ENCODE measurements at regions not wholly inside any gene's neighbourhood (a gene's known extent, or its start where the extent isn't known, plus 50 kb on each side); places are given as distances from the start of the nearest gene placed in this dataset.
"Not testable (repeated sequence)": the region's sequence is repeated elsewhere in the genome, so short reads cannot be mapped to it uniquely, and the experiment has no call there.

- Mint-ChIP-seq H3K27me3 (no peaks in the 10 kb centered on the region), H3K9me3 (peaks cover 3% of the 10 kb centered on the region), H3K4me1 (no peaks in the 10 kb centered on the region), H3K4me3 (no peak overlapping the region), H3K27ac (no peak overlapping the region), H3K36me3 (ENCODE audit: low read depth) (no peaks in the 10 kb centered on the region)
- intact Hi-C loops (cut with micrococcal nuclease), result no loop called here
- DNase-seq, result no peak
These were observed 305.5 kb downstream of the FAT4 start for GRCh38 chr4:125620066-125620860.

- no peak for DNase-seq
- H3K27me3 Mint-ChIP-seq, result no peaks in the 10 kb centered on the region
- peaks cover under 1% of the 10 kb centered on the region for H3K9me3 Mint-ChIP-seq
- no peaks in the 10 kb centered on the region for H3K36me3 Mint-ChIP-seq (ENCODE audit: low read depth)
- no peak overlapping the region for H3K27ac Mint-ChIP-seq
- intact Hi-C loops (cut with micrococcal nuclease), result no loop called here
- no peaks in the 10 kb centered on the region for H3K4me1 Mint-ChIP-seq
- H3K4me3 Mint-ChIP-seq, result no peak overlapping the region
These were observed 310.2 kb downstream of the FAT4 start for GRCh38 chr4:125624951-125625350.

GRCh38 chr4:125626946-125627345 lies 312.2 kb downstream of the FAT4 start:
- Mint-ChIP-seq H3K36me3 (ENCODE audit: low read depth) (no peaks in the 10 kb centered on the region), H3K4me3 (no peak overlapping the region), H3K27ac (no peak overlapping the region), H3K4me1 (no peaks in the 10 kb centered on the region), H3K27me3 (no peaks in the 10 kb centered on the region), H3K9me3 (no peaks in the 10 kb centered on the region)
- intact Hi-C loops (cut with micrococcal nuclease), result no loop called here
- DNase-seq, result no peak

GRCh38 chr4:125639182-125639621 lies 324.4 kb downstream of the FAT4 start:
- H3K27ac Mint-ChIP-seq, result no peak overlapping the region
- H3K9me3 Mint-ChIP-seq, result no peaks in the 10 kb centered on the region
- DNase-seq, result no peak
- intact Hi-C loops (cut with micrococcal nuclease), result no loop called here
- H3K27me3 Mint-ChIP-seq, result no peaks in the 10 kb centered on the region
- H3K4me3 Mint-ChIP-seq, result no peak overlapping the region
- no peaks in the 10 kb centered on the region for H3K36me3 Mint-ChIP-seq (ENCODE audit: low read depth)
- no peaks in the 10 kb centered on the region for H3K4me1 Mint-ChIP-seq

- Mint-ChIP-seq H3K9me3 (no peaks in the 10 kb centered on the region), H3K4me3 (no peak overlapping the region), H3K27ac (no peak overlapping the region), H3K4me1 (no peaks in the 10 kb centered on the region), H3K27me3 (no peaks in the 10 kb centered on the region), H3K36me3 (ENCODE audit: low read depth) (no peaks in the 10 kb centered on the region)
- no peak for DNase-seq
- intact Hi-C loops (cut with micrococcal nuclease), result no loop called here
These were observed 326.9 kb downstream of the FAT4 start for GRCh38 chr4:125641611-125642010.

GRCh38 chr4:125642645-125643044 lies 327.9 kb downstream of the FAT4 start:
- intact Hi-C loops (cut with micrococcal nuclease), result no loop called here
- Mint-ChIP-seq H3K4me1 (no peaks in the 10 kb centered on the region), H3K4me3 (no peak overlapping the region), H3K27ac (no peak overlapping the region), H3K9me3 (no peaks in the 10 kb centered on the region), H3K27me3 (no peaks in the 10 kb centered on the region), H3K36me3 (ENCODE audit: low read depth) (no peaks in the 10 kb centered on the region)
- DNase-seq, result no peak

GRCh38 chr4:125649452-125649851 lies 334.7 kb downstream of the FAT4 start:
- H3K27me3 Mint-ChIP-seq, result no peaks in the 10 kb centered on the region
- no peaks in the 10 kb centered on the region for H3K4me1 Mint-ChIP-seq
- no peaks in the 10 kb centered on the region for H3K36me3 Mint-ChIP-seq (ENCODE audit: low read depth)
- no peaks in the 10 kb centered on the region for H3K9me3 Mint-ChIP-seq
- intact Hi-C loops (cut with micrococcal nuclease), result no loop called here
- DNase-seq, result no peak
- no peak overlapping the region for H3K27ac Mint-ChIP-seq
- no peak overlapping the region for H3K4me3 Mint-ChIP-seq

- no peaks in the 10 kb centered on the region for H3K9me3 Mint-ChIP-seq
- H3K27ac Mint-ChIP-seq, result no peak overlapping the region
- no peak overlapping the region for H3K4me3 Mint-ChIP-seq
- H3K4me1 Mint-ChIP-seq, result no peaks in the 10 kb centered on the region
- intact Hi-C loops (cut with micrococcal nuclease), result no loop called here
- no peaks in the 10 kb centered on the region for H3K36me3 Mint-ChIP-seq (ENCODE audit: low read depth)
- no peaks in the 10 kb centered on the region for H3K27me3 Mint-ChIP-seq
- DNase-seq, result no peak
These were observed 335.8 kb downstream of the FAT4 start for GRCh38 chr4:125650557-125650956.

GRCh38 chr4:125651707-125652357 lies 337.1 kb downstream of the FAT4 start:
- H3K27me3 Mint-ChIP-seq; H3K9me3 Mint-ChIP-seq; intact Hi-C loops (cut with micrococcal nuclease); H3K36me3 Mint-ChIP-seq (ENCODE audit: low read depth); H3K4me3 Mint-ChIP-seq; H3K27ac Mint-ChIP-seq; H3K4me1 Mint-ChIP-seq; DNase-seq: not testable (repeated sequence)

- H3K4me1 Mint-ChIP-seq, result no peaks in the 10 kb centered on the region
These were observed 344.0 kb downstream of the FAT4 start for GRCh38 chr4:125658773-125659172.

GRCh38 chr4:125663896-125664767 lies 349.4 kb downstream of the FAT4 start:
- no peaks in the 10 kb centered on the region for H3K27me3 Mint-ChIP-seq
- no peak overlapping the region for H3K4me3 Mint-ChIP-seq
- H3K27ac Mint-ChIP-seq, result no peak overlapping the region
- H3K9me3 Mint-ChIP-seq, result no peaks in the 10 kb centered on the region
- intact Hi-C loops (cut with micrococcal nuclease), result no loop called here
- H3K36me3 Mint-ChIP-seq (ENCODE audit: low read depth), result no peaks in the 10 kb centered on the region
- no peak for DNase-seq
- H3K4me1 Mint-ChIP-seq, result no peaks in the 10 kb centered on the region

More at GRCh38 chr4:125658773-125659172, 344.0 kb downstream of the FAT4 start:
- DNase-seq, result no peak
- no peak overlapping the region for H3K27ac Mint-ChIP-seq
- H3K36me3 Mint-ChIP-seq (ENCODE audit: low read depth), result no peaks in the 10 kb centered on the region
- no peaks in the 10 kb centered on the region for H3K27me3 Mint-ChIP-seq
- H3K9me3 Mint-ChIP-seq, result no peaks in the 10 kb centered on the region
- H3K4me3 Mint-ChIP-seq, result no peak overlapping the region
- intact Hi-C loops (cut with micrococcal nuclease), result no loop called here

- Mint-ChIP-seq H3K4me3 (no peak overlapping the region), H3K27me3 (no peaks in the 10 kb centered on the region), H3K4me1 (no peaks in the 10 kb centered on the region), H3K27ac (no peak overlapping the region), H3K36me3 (ENCODE audit: low read depth) (no peaks in the 10 kb centered on the region), H3K9me3 (no peaks in the 10 kb centered on the region)
- intact Hi-C loops (cut with micrococcal nuclease), result no loop called here
- no peak for DNase-seq
These were observed 351.9 kb downstream of the FAT4 start for GRCh38 chr4:125666635-125667034.

- H3K4me1 Mint-ChIP-seq, result no peaks in the 10 kb centered on the region
- no peak overlapping the region for H3K27ac Mint-ChIP-seq
- H3K9me3 Mint-ChIP-seq, result peaks cover 4% of the 10 kb centered on the region
- DNase-seq, result no peak
- intact Hi-C loops (cut with micrococcal nuclease), result no loop called here
- no peaks in the 10 kb centered on the region for H3K27me3 Mint-ChIP-seq
- H3K4me3 Mint-ChIP-seq, result no peak overlapping the region
- H3K36me3 Mint-ChIP-seq (ENCODE audit: low read depth), result no peaks in the 10 kb centered on the region
These were observed 361.4 kb downstream of the FAT4 start for GRCh38 chr4:125676156-125676555.

GRCh38 chr4:125676583-125676982 lies 361.8 kb downstream of the FAT4 start:
- intact Hi-C loops (cut with micrococcal nuclease), result no loop called here

More at GRCh38 chr4:125676583-125676982, 361.8 kb downstream of the FAT4 start:
- no peaks in the 10 kb centered on the region for H3K36me3 Mint-ChIP-seq (ENCODE audit: low read depth)
- DNase-seq, result no peak
- H3K9me3 Mint-ChIP-seq, result peaks cover 4% of the 10 kb centered on the region
- no peak overlapping the region for H3K4me3 Mint-ChIP-seq
- no peak overlapping the region for H3K27ac Mint-ChIP-seq
- H3K27me3 Mint-ChIP-seq, result no peaks in the 10 kb centered on the region
- no peaks in the 10 kb centered on the region for H3K4me1 Mint-ChIP-seq
